ENCODE measurements at regions not wholly inside any gene's neighbourhood (a gene's known extent, or its start where the extent isn't known, plus 50 kb on each side); places are given as distances from the start of the nearest gene placed in this dataset.

- DNase-seq: no peak
Observed at GRCh38 chr15:62719316-62719715, 323.2 kb upstream of the TPM1 start.

GRCh38 chr15:62722237-62722636, 320.3 kb upstream of the TPM1 start:
- DNase-seq: no peak

- DNase-seq: no peak
Observed at GRCh38 chr15:62726461-62726860, 316.1 kb upstream of the TPM1 start.

DNA sequence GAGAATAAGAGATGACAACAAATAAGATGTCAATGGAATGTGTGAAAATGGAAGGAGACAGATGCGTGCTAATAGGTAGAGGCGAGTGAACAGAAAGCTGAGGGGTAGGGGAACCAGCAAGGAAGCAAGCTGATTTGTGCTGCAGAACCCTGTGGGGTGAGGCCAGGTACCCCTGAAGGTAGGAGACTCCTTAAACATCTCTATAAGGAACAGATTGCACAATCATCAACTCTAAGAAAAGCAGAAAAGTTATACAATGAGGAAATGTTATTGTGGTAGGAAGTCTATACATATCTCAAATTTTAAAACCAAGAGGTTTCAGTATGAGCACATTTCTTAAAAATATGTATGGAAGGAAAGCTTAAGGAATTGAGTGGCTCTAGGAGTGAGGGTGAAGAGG, 315.0 kb upstream of the TPM1 start:
- DNase-seq: peak in 1 of 2 experiments; percentile 0

GRCh38 chr15:62730825-62731224, 311.7 kb upstream of the TPM1 start:
- no peak for DNase-seq

- no peak for DNase-seq
Observed at GRCh38 chr15:62732078-62732477, 310.5 kb upstream of the TPM1 start.

GRCh38 chr15:62734706-62735105, 307.8 kb upstream of the TPM1 start:
- no peak for DNase-seq

GRCh38 chr15:62736756-62737155, 305.8 kb upstream of the TPM1 start:
- no peak for DNase-seq

- DNase-seq: no peak
Observed at GRCh38 chr15:62737551-62737950, 305.0 kb upstream of the TPM1 start.

DNA sequence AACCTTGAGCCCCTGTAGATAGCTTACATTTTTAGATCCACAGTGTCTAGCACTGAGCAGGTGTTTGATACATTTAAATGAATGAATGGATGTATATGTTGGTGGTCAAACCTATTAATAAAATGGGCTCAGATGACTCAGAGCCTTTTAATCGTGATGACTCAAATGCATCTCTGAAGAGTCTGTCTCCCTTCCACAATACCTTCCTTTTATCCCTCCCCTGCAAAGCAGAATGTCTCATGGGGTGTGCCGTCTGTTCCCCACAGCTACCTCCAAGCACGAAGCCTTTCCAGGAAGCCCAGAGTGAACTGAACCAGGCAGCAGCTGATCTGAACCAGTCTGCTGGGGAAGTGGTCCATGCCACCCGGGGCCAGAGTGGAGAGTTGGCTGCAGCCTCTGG, 303.5 kb upstream of the TPM1 start:
- DNase-seq: no peak

DNA sequence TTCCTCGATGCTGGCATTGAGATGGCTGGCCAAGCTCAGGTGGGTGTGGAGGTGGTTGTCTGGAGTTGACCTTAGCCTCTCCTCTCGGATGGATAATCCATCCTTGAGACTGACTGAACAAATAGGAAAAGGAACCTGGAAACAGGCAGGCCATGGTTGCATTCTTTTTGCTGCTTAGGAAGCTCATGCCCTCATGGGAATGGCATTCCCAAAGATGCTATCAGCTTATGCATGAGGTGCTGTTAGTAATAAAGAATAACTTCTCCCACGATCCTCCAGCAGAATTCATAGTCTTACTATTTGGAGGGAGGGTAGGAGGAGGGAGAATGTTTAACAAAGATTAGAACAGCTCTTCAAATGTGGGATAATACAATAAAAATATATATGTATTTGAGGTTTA, 303.0 kb upstream of the TPM1 start:
- no peak for DNase-seq

- no peak for DNase-seq
Observed at GRCh38 chr15:62740141-62741004, 302.2 kb upstream of the TPM1 start.

DNA sequence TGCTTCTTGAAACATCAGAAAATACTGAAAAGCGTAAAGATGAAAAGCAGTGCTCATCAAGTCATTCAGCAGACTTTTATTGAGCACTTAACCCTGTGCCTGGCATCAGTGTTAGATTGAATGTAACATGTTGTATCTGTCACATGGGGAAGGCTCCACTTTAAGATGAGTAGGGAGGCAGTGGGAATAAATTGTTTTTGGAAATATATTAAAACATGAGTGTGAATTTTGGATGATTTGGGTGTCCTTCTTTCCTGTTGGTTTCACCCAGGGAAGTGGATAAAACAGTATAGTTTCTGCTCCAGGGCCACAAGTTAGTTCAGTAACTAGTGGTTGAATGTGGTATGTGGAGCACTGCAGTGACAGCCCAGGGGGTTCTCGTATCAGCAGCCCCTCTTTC, 301.4 kb upstream of the TPM1 start:
- DNase-seq: no peak

GRCh38 chr15:62742409-62743171, 300.0 kb upstream of the TPM1 start:
- peak; percentile 33 to 43 for DNase-seq

DNA sequence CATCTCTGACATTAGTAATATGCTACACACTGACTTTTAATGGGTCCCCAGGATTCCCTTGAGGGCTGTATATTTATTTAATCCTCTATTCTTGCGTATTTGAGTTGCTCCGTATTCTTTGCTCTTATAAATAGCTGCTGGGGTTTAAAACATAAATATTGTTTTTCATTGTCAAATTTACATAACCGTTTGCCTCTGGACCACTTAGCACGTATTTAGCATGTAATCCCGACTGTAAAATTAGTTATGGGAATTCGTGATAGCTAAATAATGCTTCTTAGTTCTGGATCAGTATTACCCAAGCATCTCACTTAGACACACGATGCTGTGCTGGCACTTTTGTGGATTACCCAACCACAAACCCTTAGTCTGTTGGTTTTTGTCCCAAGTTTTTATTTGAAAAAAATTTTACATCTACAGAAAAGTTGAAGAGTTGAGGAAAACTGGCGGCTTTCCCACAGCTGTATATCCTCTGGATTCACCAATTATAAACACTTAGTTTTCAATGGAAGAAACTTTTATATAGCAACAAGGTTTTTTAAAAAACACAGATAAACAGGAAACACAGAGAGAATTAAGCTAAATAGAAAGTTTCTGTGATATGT, 296.8 kb upstream of the TPM1 start:
- DNase-seq: no peak

GRCh38 chr15:62748196-62748595, 294.4 kb upstream of the TPM1 start:
- DNase-seq: no peak

GRCh38 chr15:62749036-62749815, 293.3 kb upstream of the TPM1 start:
- no peak for DNase-seq

DNA sequence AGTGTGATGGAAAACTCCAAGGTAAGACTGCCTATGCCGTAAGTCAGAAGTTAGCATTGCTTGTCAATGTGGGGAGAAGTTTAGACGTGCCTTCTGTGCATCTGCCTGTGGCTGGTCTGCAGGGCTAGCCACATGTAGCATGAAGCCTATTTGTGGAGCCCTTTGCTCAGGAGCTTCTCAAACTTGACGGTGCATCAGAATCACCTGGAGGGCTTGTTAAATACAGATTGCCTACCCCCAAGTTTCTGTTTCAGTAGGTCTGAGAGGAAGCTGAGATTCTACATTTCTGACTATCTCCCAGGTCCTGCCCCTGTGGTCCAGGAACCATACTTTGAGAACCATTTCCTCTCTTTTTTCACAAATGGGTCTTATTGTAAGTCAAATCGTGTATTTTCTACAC, 292.1 kb upstream of the TPM1 start:
- DNase-seq: no peak

DNA sequence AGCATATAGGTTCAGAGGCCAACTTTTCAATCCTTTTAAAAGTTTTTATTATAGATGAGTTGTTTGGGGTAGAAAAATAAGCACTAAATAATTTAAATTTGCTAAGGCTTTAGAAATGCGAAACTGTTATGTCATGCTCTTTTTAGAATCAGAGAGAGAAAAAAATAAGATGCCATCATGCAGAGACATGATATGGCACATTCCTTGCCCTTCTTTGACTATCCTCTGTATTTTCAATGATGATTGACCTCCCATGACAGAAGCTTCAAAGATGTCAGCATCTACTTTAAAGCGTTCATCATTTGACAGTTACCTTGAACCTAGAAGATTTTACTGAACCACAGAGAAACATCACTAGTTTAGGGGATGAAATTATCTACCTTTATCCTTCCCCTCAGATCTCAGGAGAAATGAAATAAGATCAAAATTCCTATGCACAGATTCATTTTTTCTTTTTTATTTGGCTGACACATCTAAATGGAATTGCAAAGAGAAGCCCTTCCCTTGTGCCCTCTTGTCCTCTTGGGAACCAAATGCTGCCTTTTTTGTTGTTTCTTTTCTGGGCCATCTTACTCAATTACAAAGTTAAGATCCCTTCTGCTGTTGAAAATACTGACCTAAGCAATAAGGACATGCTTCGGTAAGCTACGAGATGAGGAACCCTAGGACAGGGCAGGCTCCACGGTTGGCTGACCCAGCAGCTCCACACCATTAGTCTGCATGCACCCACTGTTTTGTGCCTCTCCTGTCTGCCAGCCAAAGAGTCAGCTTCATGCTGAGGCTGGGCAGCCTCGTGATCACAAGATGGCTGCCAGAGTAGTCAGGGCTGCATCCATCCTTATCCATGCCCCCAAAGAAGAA, 289.7 kb upstream of the TPM1 start:
- no peak for DNase-seq

DNA sequence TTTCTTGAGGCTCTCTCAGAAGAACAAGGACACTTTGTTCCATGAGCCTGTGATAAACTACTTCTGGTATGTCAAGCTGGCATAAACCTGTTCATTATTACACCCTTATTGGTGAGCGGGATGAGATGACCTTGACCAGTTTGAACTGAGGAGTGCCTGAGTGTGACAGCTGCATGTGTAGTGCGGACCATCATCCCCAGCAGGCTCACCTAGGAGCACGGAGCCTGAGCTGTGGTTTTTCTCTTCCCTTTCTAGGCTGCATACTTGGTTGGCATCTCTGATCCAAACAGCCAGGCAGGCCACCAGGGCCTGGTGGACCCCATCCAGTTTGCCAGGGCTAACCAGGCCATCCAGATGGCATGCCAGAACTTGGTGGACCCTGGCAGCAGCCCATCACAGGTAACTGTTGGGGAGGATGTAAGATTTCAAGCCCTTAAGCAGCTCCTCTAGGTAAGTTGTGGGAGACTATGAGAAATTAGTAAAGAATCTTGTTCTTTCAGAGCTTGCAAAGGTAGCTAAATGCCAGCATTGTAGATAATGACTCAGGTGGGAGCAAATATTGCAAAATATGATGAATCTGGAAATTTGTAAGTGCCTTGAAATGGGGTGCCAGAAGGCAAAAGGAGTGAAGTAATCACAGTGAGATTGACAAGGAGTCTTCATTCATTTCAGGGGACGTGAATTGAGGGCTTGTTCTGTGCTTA, 288.9 kb upstream of the TPM1 start:
- DNase-seq: no peak

- DNase-seq: no peak
Observed at GRCh38 chr15:62756326-62756994, 286.1 kb upstream of the TPM1 start.
